ENCODE measurements at regions not wholly inside any gene's neighbourhood (a gene's known extent, or its start where the extent isn't known, plus 50 kb on each side); places are given as distances from the start of the nearest gene placed in this dataset.

DNA sequence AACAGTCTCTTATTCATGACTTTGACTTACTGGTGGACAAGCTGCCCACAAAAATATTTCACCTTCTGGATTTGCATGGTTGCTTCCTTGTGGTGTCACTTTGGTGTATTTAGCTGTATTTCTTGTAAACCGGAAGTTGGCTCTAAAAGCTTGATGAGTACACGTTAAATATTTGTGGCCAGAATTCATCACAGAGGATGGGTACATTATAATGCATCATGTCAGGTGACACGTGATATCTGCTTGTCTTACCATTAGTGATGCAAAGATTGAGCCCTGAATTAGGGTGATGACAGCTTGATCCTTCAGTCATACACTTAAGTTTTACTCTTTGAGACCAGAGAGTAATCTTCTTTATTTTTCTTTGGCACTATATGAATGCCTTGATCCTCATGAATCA is 188.3 kb upstream of the RPS6KA3 start:
- Histone ChIP-seq H3K27me3 (no peaks in the 10 kb centered on the region), H3K36me3 (no peaks in the 10 kb centered on the region), H3K27ac (no peak overlapping the region), H3K9ac (ENCODE audit: low read depth in 2 of 2, low read length in 2 of 2) (no peak overlapping the region), H3K4me3 (no peak overlapping the region), H3K4me1 (no peaks in the 10 kb centered on the region), H3K9me3 (no peaks in the 10 kb centered on the region)
- intact Hi-C loops (cut with DNase I) = no loop called here
- DNase-seq = no peak
- TF ChIP-seq, protein P1, sequence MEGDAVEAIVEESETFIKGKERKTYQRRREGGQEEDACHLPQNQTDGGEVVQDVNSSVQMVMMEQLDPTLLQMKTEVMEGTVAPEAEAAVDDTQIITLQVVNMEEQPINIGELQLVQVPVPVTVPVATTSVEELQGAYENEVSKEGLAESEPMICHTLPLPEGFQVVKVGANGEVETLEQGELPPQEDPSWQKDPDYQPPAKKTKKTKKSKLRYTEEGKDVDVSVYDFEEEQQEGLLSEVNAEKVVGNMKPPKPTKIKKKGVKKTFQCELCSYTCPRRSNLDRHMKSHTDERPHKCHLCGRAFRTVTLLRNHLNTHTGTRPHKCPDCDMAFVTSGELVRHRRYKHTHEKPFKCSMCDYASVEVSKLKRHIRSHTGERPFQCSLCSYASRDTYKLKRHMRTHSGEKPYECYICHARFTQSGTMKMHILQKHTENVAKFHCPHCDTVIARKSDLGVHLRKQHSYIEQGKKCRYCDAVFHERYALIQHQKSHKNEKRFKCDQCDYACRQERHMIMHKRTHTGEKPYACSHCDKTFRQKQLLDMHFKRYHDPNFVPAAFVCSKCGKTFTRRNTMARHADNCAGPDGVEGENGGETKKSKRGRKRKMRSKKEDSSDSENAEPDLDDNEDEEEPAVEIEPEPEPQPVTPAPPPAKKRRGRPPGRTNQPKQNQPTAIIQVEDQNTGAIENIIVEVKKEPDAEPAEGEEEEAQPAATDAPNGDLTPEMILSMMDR (IDR thresholded peaks at IDR 0.05) = no peak

- Histone ChIP-seq H3K36me3 (no peaks in the 10 kb centered on the region), H3K27me3 (no peaks in the 10 kb centered on the region), H3K9me3 (no peaks in the 10 kb centered on the region), H3K9ac (ENCODE audit: low read depth in 2 of 2, low read length in 2 of 2) (no peak overlapping the region), H3K4me3 (no peak overlapping the region), H3K4me1 (no peaks in the 10 kb centered on the region), H3K27ac (no peak overlapping the region)
- DNase-seq = no peak
- intact Hi-C loops (cut with DNase I) = no loop called here
- TF ChIP-seq, protein P1 (IDR thresholded peaks at IDR 0.05) = no peak
These were observed 187.4 kb upstream of the RPS6KA3 start for GRCh38 chrX:20454117-20454516.

- no peak overlapping the region for H3K27ac ChIP-seq
- no peaks in the 10 kb centered on the region for H3K9me3 ChIP-seq
- H3K27me3 ChIP-seq = no peaks in the 10 kb centered on the region
- TF ChIP-seq, protein P1 (IDR thresholded peaks at IDR 0.05) = no peak
- H3K4me3 ChIP-seq = no peak overlapping the region
- intact Hi-C loops (cut with DNase I) = no loop called here
- no peak overlapping the region for H3K9ac ChIP-seq (ENCODE audit: low read depth in 2 of 2, low read length in 2 of 2)
- no peaks in the 10 kb centered on the region for H3K36me3 ChIP-seq
- no peaks in the 10 kb centered on the region for H3K4me1 ChIP-seq
- DNase-seq = no peak
These were observed 185.8 kb upstream of the RPS6KA3 start for GRCh38 chrX:20452487-20452886.

DNA sequence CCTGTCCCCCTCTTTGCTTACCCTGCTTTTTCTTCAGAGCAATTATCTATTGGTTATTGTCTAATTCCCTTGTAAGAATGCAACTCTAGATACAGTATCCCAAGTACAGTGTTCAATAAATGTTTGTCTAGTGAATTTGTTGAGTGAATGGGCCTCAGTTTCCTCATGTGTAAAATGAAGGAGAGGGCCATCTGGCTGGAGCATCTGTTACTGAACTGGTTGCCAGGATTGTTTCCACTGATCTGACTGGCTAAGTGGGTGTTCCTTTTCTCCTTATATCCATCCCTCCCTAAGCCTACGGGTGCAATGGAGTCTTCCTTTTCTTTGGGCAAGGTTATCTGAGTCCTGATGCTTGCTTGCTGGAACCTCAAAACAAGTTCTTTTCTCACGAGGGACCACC is 185.2 kb upstream of the RPS6KA3 start:
- H3K9ac ChIP-seq (ENCODE audit: low read depth in 2 of 2, low read length in 2 of 2) = no peak overlapping the region
- DNase-seq = no peak
- TF ChIP-seq, protein P1 (IDR thresholded peaks at IDR 0.05) = no peak
- no peaks in the 10 kb centered on the region for H3K36me3 ChIP-seq
- H3K27me3 ChIP-seq = no peaks in the 10 kb centered on the region
- intact Hi-C loops (cut with DNase I) = no loop called here
- H3K27ac ChIP-seq = no peak overlapping the region
- H3K4me1 ChIP-seq = no peaks in the 10 kb centered on the region
- no peaks in the 10 kb centered on the region for H3K9me3 ChIP-seq
- H3K4me3 ChIP-seq = no peak overlapping the region

- no peak overlapping the region for H3K9ac ChIP-seq (ENCODE audit: low read depth in 2 of 2, low read length in 2 of 2)
- H3K4me3 ChIP-seq = no peak overlapping the region
- intact Hi-C loops (cut with DNase I) = loop anchor here (10.0 kb wide), 1 partner anchor 300 kb away; the partner anchor contains the start of gene EIF1AX
- no peaks in the 10 kb centered on the region for H3K27me3 ChIP-seq
- no peak overlapping the region for H3K27ac ChIP-seq
- DNase-seq = no peak
- no peaks in the 10 kb centered on the region for H3K9me3 ChIP-seq
- TF ChIP-seq, protein P1 (IDR thresholded peaks at IDR 0.05) = no peak
- no peaks in the 10 kb centered on the region for H3K36me3 ChIP-seq
- no peaks in the 10 kb centered on the region for H3K4me1 ChIP-seq
These were observed 178.4 kb upstream of the RPS6KA3 start for GRCh38 chrX:20445109-20445508.

All from colonic mucosa (tissue), 4 donors.